ENCODE measurements at regions not wholly inside any gene's neighbourhood (a gene's known extent, or its start where the extent isn't known, plus 50 kb on each side); places are given as distances from the start of the nearest gene placed in this dataset.

GRCh38 chr16:29151317-29151716, 166.5 kb downstream of the LAT start:
- TF ChIP-seq POLR2AphosphoS5 (IDR thresholded peaks at IDR 0.05; ENCODE audit: low read depth, low read length): no peak
- TF ChIP-seq POLR2A (IDR thresholded peaks at IDR 0.05; ENCODE audit: low read depth, low read length): no peak
- no peak for TF ChIP-seq TAF1 (IDR thresholded peaks at IDR 0.05; ENCODE audit: low read depth, low read length)
- TF ChIP-seq SPI1 (IDR thresholded peaks at IDR 0.05; ENCODE audit: low read depth, low read length): no peak
- TF ChIP-seq PAX5 (IDR thresholded peaks at IDR 0.05; ENCODE audit: insufficient read depth, low read length, severe bottlenecking): no peak

Measured in GM12891 (cell line).